GM06990 (cell line): ENCODE measurements at regions not wholly inside any gene's neighbourhood (a gene's known extent, or its start where the extent isn't known, plus 50 kb on each side); places are given as distances from the start of the nearest gene placed in this dataset.
"Not testable (repeated sequence)": the region's sequence is repeated elsewhere in the genome, so short reads cannot be mapped to it uniquely, and the experiment has no call there.

ENCODE experiments used
- DNase-seq: peaks from one replicate; pipeline ENCODE4 v3.0.0-alpha.2; 2011; ENCODE audit not compliant: insufficient read length; ENCODE audit errors: extremely low read depth
- H3K27me3 ChIP-seq: replicated peaks from 2 replicates; pipeline ENCODE4 v1.6.0; 2011; ENCODE audit warnings: low read length; ENCODE audit not compliant: control insufficient read depth, insufficient read depth
- H3K36me3 ChIP-seq: 2 replicates; pipeline ENCODE4 v1.5.1; 2011; ENCODE audit warnings: low read length; ENCODE audit not compliant: control insufficient read depth, insufficient read depth
- H3K4me3 ChIP-seq: replicated peaks from 2 replicates; pipeline ENCODE4 v1.5.1; 2011; ENCODE audit warnings: low read depth, mild to moderate bottlenecking, control low read depth, low read length
- CTCF ChIP-seq: IDR thresholded peaks from 2 replicates; pipeline ENCODE4 v1.5.1; 2011; ENCODE audit warnings: low read length, control low read depth, mild to moderate bottlenecking, inconsistent platforms; ENCODE audit not compliant: insufficient read depth, poor library complexity, severe bottlenecking

GRCh38 chr10:34957531-34957930 is 132.6 kb downstream of the CUL2 start:
- TF ChIP-seq CTCF, result no peak
- no peaks in the 10 kb centered on the region for H3K36me3 ChIP-seq
- no peak for DNase-seq
- no peak overlapping the region for H3K4me3 ChIP-seq
- peaks cover 4% of the 10 kb centered on the region; the same call in 1 of the 2 replicates for H3K27me3 ChIP-seq

- DNase-seq, result no peak
- TF ChIP-seq CTCF, result no peak
- Histone ChIP-seq H3K4me3 (no peak overlapping the region), H3K36me3 (no peaks in the 10 kb centered on the region), H3K27me3 (peaks cover 4% of the 10 kb centered on the region; the same call in 1 of the 2 replicates)
These were observed 133.4 kb downstream of the CUL2 start for GRCh38 chr10:34956756-34957155.

- TF ChIP-seq CTCF, result no peak
- no peak for DNase-seq
- no peak overlapping the region for H3K4me3 ChIP-seq
These were observed 134.8 kb downstream of the CUL2 start for GRCh38 chr10:34955391-34955790.

GRCh38 chr10:34954142-34954541 is 136.0 kb downstream of the CUL2 start:
- Histone ChIP-seq H3K4me3 (no peak overlapping the region), H3K36me3 (no peaks in the 10 kb centered on the region), H3K27me3 (peaks cover 4% of the 10 kb centered on the region; the same call in 1 of the 2 replicates)
- no peak for DNase-seq
- TF ChIP-seq CTCF, result no peak

More at GRCh38 chr10:34955391-34955790, 134.8 kb downstream of the CUL2 start:
- Histone ChIP-seq H3K36me3 (no peaks in the 10 kb centered on the region), H3K27me3 (peaks cover 4% of the 10 kb centered on the region; the same call in 1 of the 2 replicates)

GRCh38 chr10:34951263-34951887 is 136.3 kb upstream of the PARD3 start:
- not testable (repeated sequence) for H3K36me3 ChIP-seq, DNase-seq, H3K4me3 ChIP-seq, H3K27me3 ChIP-seq

GRCh38 chr10:34945951-34946522 is 130.9 kb upstream of the PARD3 start:
- H3K36me3 ChIP-seq, H3K4me3 ChIP-seq, DNase-seq, H3K27me3 ChIP-seq: not testable (repeated sequence)
